Mesenchymal stem cell (in vitro differentiated cells and primary cell): ENCODE measurements at regions not wholly inside any gene's neighbourhood (a gene's known extent, or its start where the extent isn't known, plus 50 kb on each side); places are given as distances from the start of the nearest gene placed in this dataset.

Experiments used
- DNase-seq: peaks from one replicate; pipeline ENCODE4 v3.0.0-alpha.2; 2013
- H2AFZ ChIP-seq: one replicate; pipeline ENCODE4 v1.6.1; 2013; ENCODE audit warnings: low read depth, mild to moderate bottlenecking, control low read depth, inconsistent platforms, low read length, moderate library complexity
- H2AK5ac ChIP-seq: 2 replicates; pipeline ENCODE4 v1.6.1; 2013; ENCODE audit warnings: low read length, moderate library complexity, mild to moderate bottlenecking, inconsistent platforms; ENCODE audit not compliant: severe bottlenecking
- H2BK120ac ChIP-seq: one replicate; pipeline ENCODE4 v1.6.1; 2013; ENCODE audit warnings: low read depth, mild to moderate bottlenecking, inconsistent platforms, low read length, moderate library complexity
- H2BK12ac ChIP-seq, 2 experiments: one replicate each; pipeline ENCODE4 v1.6.1; 2013; ENCODE audit warnings: inconsistent platforms in 2 of 2, low read length in 2 of 2, mild to moderate bottlenecking in 2 of 2, moderate library complexity in 2 of 2, control low read depth in 1 of 2
- H2BK15ac ChIP-seq: one replicate; pipeline ENCODE4 v1.6.1; 2013; ENCODE audit warnings: mild to moderate bottlenecking, low read depth, inconsistent platforms; ENCODE audit not compliant: poor library complexity, severe bottlenecking
- H2BK5ac ChIP-seq: 2 replicates; pipeline ENCODE4 v1.6.1; 2013; ENCODE audit warnings: low read depth, mild to moderate bottlenecking, low read length, control low read depth, inconsistent platforms; ENCODE audit not compliant: poor library complexity, severe bottlenecking
- H3K14ac ChIP-seq, 2 experiments: one replicate each; pipeline ENCODE4 v1.6.1; 2013; ENCODE audit warnings: inconsistent platforms in 2 of 2, low read length in 2 of 2, control low read depth in 1 of 2, mild to moderate bottlenecking in 1 of 2, moderate library complexity in 1 of 2
- H3K18ac ChIP-seq, 2 experiments: one replicate each; pipeline ENCODE4 v1.6.1; 2013; ENCODE audit warnings: inconsistent platforms in 2 of 2, low read length in 2 of 2, control low read depth in 1 of 2, low read depth in 1 of 2, mild to moderate bottlenecking in 1 of 2
- H3K23ac ChIP-seq, 2 experiments: one replicate each; pipeline ENCODE4 v1.6.1; 2013; ENCODE audit warnings: inconsistent platforms in 2 of 2, low read length in 2 of 2, mild to moderate bottlenecking in 2 of 2, moderate library complexity in 2 of 2, control low read depth in 1 of 2
- H3K27ac ChIP-seq: 2 replicates; pipeline ENCODE4 v1.5.1; 2013; ENCODE audit warnings: mild to moderate bottlenecking, moderate library complexity, low read length, control low read depth, inconsistent platforms; ENCODE audit not compliant: poor library complexity, severe bottlenecking
- H3K27me3 ChIP-seq, 2 experiments: 2 replicates each; pipeline versions ENCODE4 v1.6.1 to v1.7.0; 2013; ENCODE audit warnings: low read length in 2 of 2, mild to moderate bottlenecking in 2 of 2, moderate library complexity in 2 of 2, control low read depth in 1 of 2, inconsistent platforms in 1 of 2; ENCODE audit not compliant: control insufficient read depth in 1 of 2, insufficient read depth in 1 of 2
- H3K36me3 ChIP-seq, 2 experiments: 2 replicates each; pipeline versions ENCODE4 v1.6.1 to v1.7.0; 2013; ENCODE audit warnings: low read length in 2 of 2, control low read depth in 1 of 2, inconsistent platforms in 1 of 2, low read depth in 1 of 2, mild to moderate bottlenecking in 1 of 2; ENCODE audit not compliant: insufficient read depth in 2 of 2, control insufficient read depth in 1 of 2
- H3K4ac ChIP-seq, 2 experiments: one replicate each; pipeline ENCODE4 v1.6.1; 2013; ENCODE audit warnings: inconsistent platforms in 2 of 2, low read length in 2 of 2, mild to moderate bottlenecking in 2 of 2, moderate library complexity in 2 of 2, control low read depth in 1 of 2, low read depth in 1 of 2
- H3K4me1 ChIP-seq: 2 replicates; pipeline ENCODE4 v1.6.1; 2013; ENCODE audit warnings: low read depth, low read length, control low read depth; ENCODE audit not compliant: control insufficient read depth, insufficient read depth
- H3K4me2 ChIP-seq: 2 replicates; pipeline ENCODE4 v1.6.1; 2013; ENCODE audit warnings: low read length, mild to moderate bottlenecking, inconsistent platforms; ENCODE audit not compliant: poor library complexity, severe bottlenecking
- H3K4me3 ChIP-seq, 2 experiments: 2 replicates each; pipeline versions ENCODE4 v1.5.1 to v1.7.0; 2013; ENCODE audit warnings: low read length in 2 of 2, mild to moderate bottlenecking in 2 of 2, control low read depth in 1 of 2, low read depth in 1 of 2; ENCODE audit not compliant: insufficient read depth in 1 of 2
- H3K79me1 ChIP-seq: replicated peaks from 2 replicates; pipeline ENCODE4 v1.6.1; 2013; ENCODE audit warnings: mild to moderate bottlenecking, control low read depth, low read length, inconsistent platforms; ENCODE audit not compliant: poor library complexity, severe bottlenecking
- H3K9ac ChIP-seq: 2 replicates; pipeline ENCODE4 v1.7.0; 2013; ENCODE audit warnings: mild to moderate bottlenecking, low read length, moderate library complexity
- H3K9me3 ChIP-seq: 2 replicates; pipeline ENCODE4 v1.7.0; 2013; ENCODE audit warnings: mild to moderate bottlenecking, low read length; ENCODE audit not compliant: control insufficient read depth
- H4K8ac ChIP-seq: one replicate; pipeline ENCODE4 v1.6.1; 2013; ENCODE audit warnings: inconsistent platforms, mild to moderate bottlenecking, low read length, moderate library complexity
- H4K91ac ChIP-seq: one replicate; pipeline ENCODE4 v1.6.1; 2013; ENCODE audit warnings: mild to moderate bottlenecking, low read length, inconsistent platforms
- WGBS: methylation state at CpG from one replicate; pipeline ENCODE4 v1.1.7; 2013; ENCODE audit warnings: mixed read lengths; 5-methylcytosine and 5-hydroxymethylcytosine counted together

- H3K9me3 ChIP-seq: no peaks in the 10 kb centered on the region
- no peak overlapping the region for H3K23ac ChIP-seq
- no peak overlapping the region for H3K4me3 ChIP-seq
- no peak overlapping the region for H3K9ac ChIP-seq
- no peaks in the 10 kb centered on the region for H3K27me3 ChIP-seq
- H3K36me3 ChIP-seq: no peaks in the 10 kb centered on the region
- H3K4ac ChIP-seq: no peak overlapping the region
- H2BK120ac ChIP-seq: no peak overlapping the region
- no peak overlapping the region for H3K18ac ChIP-seq
- H3K4me2 ChIP-seq: no peak overlapping the region
- no peak overlapping the region for H2BK5ac ChIP-seq
- no peak overlapping the region for H4K91ac ChIP-seq
- H2AFZ ChIP-seq: no peak overlapping the region
- no peak overlapping the region for H3K14ac ChIP-seq
- DNase-seq: no peak
- H4K8ac ChIP-seq: no peak overlapping the region
- no peak overlapping the region for H3K27ac ChIP-seq
- WGBS: 77% methylated on average over 2 of the region's 2 CpGs
- no peaks in the 10 kb centered on the region for H3K4me1 ChIP-seq
- no peak overlapping the region for H2AK5ac ChIP-seq
- no peak overlapping the region for H2BK15ac ChIP-seq
- no peaks in the 10 kb centered on the region for H3K79me1 ChIP-seq
- H2BK12ac ChIP-seq: no peak overlapping the region
Measured at GRCh38 chr18:56289381-56289780, 349.0 kb downstream of the TXNL1 start.

DNA sequence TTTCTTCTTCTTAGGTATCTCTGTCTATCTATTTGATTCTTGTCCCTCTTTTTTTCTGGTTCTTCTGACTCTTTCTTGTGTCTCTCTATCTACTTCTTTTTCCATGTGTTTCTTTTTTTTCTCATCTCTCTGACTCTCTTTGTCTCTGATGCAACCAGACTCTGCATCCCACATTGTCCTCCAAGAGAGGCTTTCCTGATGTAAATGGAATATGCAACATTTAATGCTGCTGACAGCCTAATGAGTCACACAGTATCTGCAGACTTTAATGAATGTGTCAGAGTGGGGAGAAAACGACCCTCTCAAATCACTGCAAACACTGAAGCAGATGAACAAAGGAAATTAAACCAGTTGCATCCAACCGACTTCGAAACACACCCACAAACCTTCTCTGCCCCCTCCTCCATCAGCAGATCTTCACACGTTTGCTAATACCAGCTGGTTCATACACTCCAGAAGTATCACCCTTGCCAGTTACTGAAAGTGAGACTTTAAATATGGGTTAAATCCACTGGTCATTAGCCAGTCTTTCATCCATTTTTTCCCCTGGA lies 351.5 kb downstream of the TXNL1 start:
- DNase-seq: peak; percentile 14
- Histone ChIP-seq H3K4me1 (no peaks in the 10 kb centered on the region), H3K23ac (no peak overlapping the region)

DNA sequence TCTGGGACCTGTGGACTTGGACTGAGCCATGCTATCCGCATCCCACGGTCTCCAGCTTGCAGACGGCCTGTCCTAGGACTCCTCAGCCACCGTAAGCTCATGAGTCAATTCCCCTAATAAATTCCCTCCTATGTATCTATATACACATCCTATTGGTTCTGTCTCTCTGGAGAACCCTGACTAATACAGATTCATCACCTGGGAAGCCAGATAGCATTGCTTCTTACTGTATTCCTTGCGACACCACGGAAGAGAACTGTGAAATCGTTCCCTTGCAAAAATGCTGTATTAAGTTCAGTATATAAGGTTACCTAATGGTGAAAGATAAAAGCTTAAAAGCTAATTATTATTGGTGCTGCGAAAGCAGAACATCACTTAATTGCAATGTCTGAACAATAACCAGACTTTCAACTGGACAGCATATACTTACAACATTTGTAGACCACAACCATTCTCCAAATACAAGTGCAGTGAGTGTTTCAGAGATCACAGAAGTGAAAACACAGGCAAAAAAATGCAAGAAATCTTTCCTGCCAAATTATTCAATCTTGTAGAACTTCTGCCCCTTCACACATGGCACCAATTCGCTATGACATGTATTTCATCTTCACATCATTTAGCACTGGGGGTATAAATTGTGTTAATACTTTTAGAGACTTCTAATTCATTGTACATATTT lies 352.9 kb downstream of the TXNL1 start:
- no peak overlapping the region for H3K14ac ChIP-seq
- H2BK120ac ChIP-seq: no peak overlapping the region
- H2BK12ac ChIP-seq: no peak overlapping the region
- no peaks in the 10 kb centered on the region for H3K36me3 ChIP-seq
- H3K4me2 ChIP-seq: no peak overlapping the region
- H2AFZ ChIP-seq: no peak overlapping the region
- H3K23ac ChIP-seq: no peak overlapping the region
- H3K9ac ChIP-seq: no peak overlapping the region
- DNase-seq: no peak
- H2BK15ac ChIP-seq: no peak overlapping the region
- H2BK5ac ChIP-seq: no peak overlapping the region
- H4K91ac ChIP-seq: no peak overlapping the region
- H3K9me3 ChIP-seq: no peaks in the 10 kb centered on the region
- no peaks in the 10 kb centered on the region for H3K27me3 ChIP-seq
- H3K4me3 ChIP-seq: no peak overlapping the region
- WGBS: 95% methylated on average over 8 of the region's 9 CpGs
- no peaks in the 10 kb centered on the region for H3K79me1 ChIP-seq
- no peak overlapping the region for H4K8ac ChIP-seq
- no peaks in the 10 kb centered on the region for H3K4me1 ChIP-seq
- H2AK5ac ChIP-seq: no peak overlapping the region
- H3K18ac ChIP-seq: no peak overlapping the region
- H3K4ac ChIP-seq: no peak overlapping the region
- H3K27ac ChIP-seq: no peak overlapping the region

More for the DNA sequence above, 351.5 kb downstream of the TXNL1 start:
- H2BK120ac ChIP-seq: no peak overlapping the region
- no peak overlapping the region for H3K18ac ChIP-seq
- H2BK12ac ChIP-seq: no peak overlapping the region
- H4K91ac ChIP-seq: no peak overlapping the region
- no peak overlapping the region for H2BK5ac ChIP-seq
- H2AFZ ChIP-seq: no peak overlapping the region
- 30% methylated on average over 4 of the region's 4 CpGs for WGBS
- no peak overlapping the region for H3K14ac ChIP-seq
- H3K9me3 ChIP-seq: no peaks in the 10 kb centered on the region
- H3K36me3 ChIP-seq: no peaks in the 10 kb centered on the region
- H3K4me2 ChIP-seq: no peak overlapping the region
- H2AK5ac ChIP-seq: no peak overlapping the region
- H3K27me3 ChIP-seq: no peaks in the 10 kb centered on the region
- no peak overlapping the region for H3K27ac ChIP-seq
- H3K4ac ChIP-seq: no peak overlapping the region
- no peaks in the 10 kb centered on the region for H3K79me1 ChIP-seq
- H3K4me3 ChIP-seq: no peak overlapping the region
- H3K9ac ChIP-seq: no peak overlapping the region
- H4K8ac ChIP-seq: no peak overlapping the region
- H2BK15ac ChIP-seq: no peak overlapping the region

- Histone ChIP-seq H2BK5ac (no peak overlapping the region), H3K23ac (no peak overlapping the region), H2AFZ (no peak overlapping the region), H3K27ac (no peak overlapping the region), H3K36me3 (no peaks in the 10 kb centered on the region), H3K4ac (no peak overlapping the region), H3K4me1 (no peaks in the 10 kb centered on the region), H4K91ac (no peak overlapping the region), H3K14ac (no peak overlapping the region), H2BK15ac (no peak overlapping the region), H2BK12ac (no peak overlapping the region), H3K4me3 (no peak overlapping the region), H3K18ac (no peak overlapping the region), H3K4me2 (no peak overlapping the region), H3K27me3 (no peaks in the 10 kb centered on the region), H4K8ac (no peak overlapping the region), H3K79me1 (no peaks in the 10 kb centered on the region), H3K9ac (no peak overlapping the region), H2AK5ac (no peak overlapping the region), H2BK120ac (no peak overlapping the region), H3K9me3 (no peaks in the 10 kb centered on the region)
- WGBS: 73% methylated on average over 1 of the region's 1 CpG
- no peak for DNase-seq
Measured at GRCh38 chr18:56284319-56284718, 354.1 kb downstream of the TXNL1 start.
